GM18502 (cell line): ENCODE measurements at regions not wholly inside any gene's neighbourhood (a gene's known extent, or its start where the extent isn't known, plus 50 kb on each side); places are given as distances from the start of the nearest gene placed in this dataset.
A peak's percentile ranks its signal among the peaks of the same experiment; 100 is the strongest.

Source experiments
- ATAC-seq: cut with Tn5 transposase; IDR thresholded peaks from one replicate; pipeline ENCODE4 v1.9.1; 2021; ENCODE audit warnings: mild to moderate bottlenecking; ENCODE audit not compliant: unreplicated experiment, poor library complexity

GRCh38 chr12:18207266-18207665 is 54.1 kb upstream of the PIK3C2G start:
- ATAC-seq, result no peak

GRCh38 chr12:18206198-18206597 is 55.1 kb upstream of the PIK3C2G start:
- ATAC-seq, result no peak

- no peak for ATAC-seq
Observed at GRCh38 chr12:18204053-18204452, 57.3 kb upstream of the PIK3C2G start.

GRCh38 chr12:18192119-18192518 is 69.2 kb upstream of the PIK3C2G start:
- no peak for ATAC-seq

GRCh38 chr12:18183141-18183540 is 78.2 kb upstream of the PIK3C2G start:
- no peak for ATAC-seq

GRCh38 chr12:18171571-18171970 is 81.6 kb upstream of the RERGL start:
- ATAC-seq, result no peak

- no peak for ATAC-seq
Observed at GRCh38 chr12:18168016-18168415, 78.0 kb upstream of the RERGL start.

GRCh38 chr12:18165889-18166288 is 75.9 kb upstream of the RERGL start:
- peak; percentile 57 for ATAC-seq

GRCh38 chr12:18165422-18165871 is 75.5 kb upstream of the RERGL start:
- ATAC-seq, result peak; percentile 99

- no peak for ATAC-seq
Observed at GRCh38 chr12:18160901-18161300, 70.9 kb upstream of the RERGL start.

GRCh38 chr12:18158774-18159557 is 69.0 kb upstream of the RERGL start:
- ATAC-seq, result peak; percentile 88

GRCh38 chr12:18153826-18154225 is 63.8 kb upstream of the RERGL start:
- ATAC-seq, result no peak

GRCh38 chr12:18151036-18151435 is 61.0 kb upstream of the RERGL start:
- no peak for ATAC-seq

GRCh38 chr12:18148961-18149360 is 59.0 kb upstream of the RERGL start:
- ATAC-seq, result no peak

GRCh38 chr12:18146363-18146762 is 56.4 kb upstream of the RERGL start:
- ATAC-seq, result no peak

GRCh38 chr12:18145924-18146323 is 55.9 kb upstream of the RERGL start:
- ATAC-seq, result no peak

GRCh38 chr12:18141048-18141982 is 51.3 kb upstream of the RERGL start:
- no peak for ATAC-seq

- ATAC-seq, result peak; percentile 76
Observed at GRCh38 chr12:18139989-18140596, 50.1 kb upstream of the RERGL start.
